Ovary (tissue), 7 donors: ENCODE measurements at regions not wholly inside any gene's neighbourhood (a gene's known extent, or its start where the extent isn't known, plus 50 kb on each side); places are given as distances from the start of the nearest gene placed in this dataset.

Experiments
- DNase-seq, 5 donors: peaks; one replicate each; pipeline ENCODE4 v3.0.0-alpha.2; 2019 to 2020
- H3K27ac ChIP-seq, 2 donors: fragments of 200-600 bp; one replicate each; pipeline versions ENCODE4 v1.5.1 to v1.8.0; 2019 to 2022
- H3K27me3 ChIP-seq: fragments of 200-600 bp; one replicate; pipeline ENCODE4 v1.8.0; 2022
- H3K36me3 ChIP-seq: fragments of 200-600 bp; sonication (generic); one replicate; pipeline ENCODE4 v1.5.1; 2019
- H3K4me1 ChIP-seq: one replicate; pipeline ENCODE4 v1.8.1; 2013; ENCODE audit warnings: mild to moderate bottlenecking, moderate library complexity; ENCODE audit not compliant: insufficient read depth
- H3K4me3 ChIP-seq: fragments of 200-600 bp; sonication (generic); one replicate; pipeline ENCODE4 v1.5.1; 2017
- H3K9me3 ChIP-seq, 2 donors: fragments of 200-600 bp in 1 of 2; sonication (generic) in 1 of 2; one replicate each; pipeline versions ENCODE4 v1.5.1 to v1.8.1; 2013 to 2019; ENCODE audit warnings: mild to moderate bottlenecking in 1 of 2, moderate library complexity in 1 of 2
- EP300 ChIP-seq: sonication (generic); formaldehyde crosslinking; IDR thresholded peaks from one replicate; pipeline ENCODE4 v1.6.1; 2017; ENCODE audit warnings: antibody characterized with exemption
- POLR2A ChIP-seq: fragments of 450-650 bp; IDR thresholded peaks from one replicate; pipeline ENCODE4 v1.6.1; 2017; ENCODE audit warnings: antibody characterized with exemption, mild to moderate bottlenecking, moderate library complexity
- WGBS, 3 donors: extraction: QIAGEN DNeasy Blood & Tissue Kit in 1 of 3; methylation state at CpG; one replicate each; pipeline versions ENCODE4 v1.1.5 to v1.1.7; 2013 to 2017; 5-methylcytosine and 5-hydroxymethylcytosine counted together
- intact Hi-C, 4 donors: fragments of 100-400 bp; cut with DNase I; formaldehyde crosslinking; loops; one replicate each; pipeline versions ENCODE4 v1.11.0 to v1.15.1; 2022 to 2023
- TF ChIP-seq, protein P1 (sequence below), 3 donors: fragments of 450-650 bp in 2 of 3; fragments of 200-600 bp in 1 of 3; IDR thresholded peaks; one replicate each; pipeline versions ENCODE4 v1.5.1 to v1.8.0; 2016 to 2022; ENCODE audit warnings: antibody characterized with exemption in 3 of 3, mild to moderate bottlenecking in 1 of 3
- donor health status: DM: no; HTN: no; CAD: no; lungs with moderate emphysema.
- donor health status: DM: no; HTN: no; CAD: no.
- donor health status: Bipolar disorder and iron deficiency.
- donor health status: DM: no; HTN: no; CAD: no.
- donor health status: DM: yes; HTN: yes; CAD: no.

DNA sequence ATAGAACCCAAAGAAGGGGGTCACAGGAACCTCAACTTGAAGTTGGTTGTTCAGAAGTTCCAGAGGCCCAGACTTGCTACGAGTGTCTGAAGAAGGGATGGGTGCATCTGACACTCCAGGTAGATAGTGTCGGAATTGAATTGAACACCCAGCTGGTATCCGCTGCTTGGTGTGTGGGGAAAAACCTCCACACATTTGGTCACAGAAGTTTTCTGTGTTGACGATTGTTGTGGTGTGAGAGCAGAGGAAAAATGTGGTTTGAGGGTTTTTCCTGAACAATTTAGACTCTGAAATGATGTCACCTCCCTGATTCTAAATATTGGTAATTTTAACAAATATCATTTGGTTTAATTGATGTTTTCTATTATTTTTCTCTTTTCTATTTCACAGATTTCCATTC is 218.8 kb upstream of the CTNNB1 start:
- H3K4me3 ChIP-seq = no peak overlapping the region
- no peak overlapping the region for H3K27ac ChIP-seq
- WGBS, 3 donors = 86 to 90% (median 88%) methylated on average over 4 of the region's 4 CpGs
- TF ChIP-seq EP300 = no peak
- TF ChIP-seq, protein P1, sequence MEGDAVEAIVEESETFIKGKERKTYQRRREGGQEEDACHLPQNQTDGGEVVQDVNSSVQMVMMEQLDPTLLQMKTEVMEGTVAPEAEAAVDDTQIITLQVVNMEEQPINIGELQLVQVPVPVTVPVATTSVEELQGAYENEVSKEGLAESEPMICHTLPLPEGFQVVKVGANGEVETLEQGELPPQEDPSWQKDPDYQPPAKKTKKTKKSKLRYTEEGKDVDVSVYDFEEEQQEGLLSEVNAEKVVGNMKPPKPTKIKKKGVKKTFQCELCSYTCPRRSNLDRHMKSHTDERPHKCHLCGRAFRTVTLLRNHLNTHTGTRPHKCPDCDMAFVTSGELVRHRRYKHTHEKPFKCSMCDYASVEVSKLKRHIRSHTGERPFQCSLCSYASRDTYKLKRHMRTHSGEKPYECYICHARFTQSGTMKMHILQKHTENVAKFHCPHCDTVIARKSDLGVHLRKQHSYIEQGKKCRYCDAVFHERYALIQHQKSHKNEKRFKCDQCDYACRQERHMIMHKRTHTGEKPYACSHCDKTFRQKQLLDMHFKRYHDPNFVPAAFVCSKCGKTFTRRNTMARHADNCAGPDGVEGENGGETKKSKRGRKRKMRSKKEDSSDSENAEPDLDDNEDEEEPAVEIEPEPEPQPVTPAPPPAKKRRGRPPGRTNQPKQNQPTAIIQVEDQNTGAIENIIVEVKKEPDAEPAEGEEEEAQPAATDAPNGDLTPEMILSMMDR (IDR thresholded peaks at IDR 0.05) = no peak
- TF ChIP-seq POLR2A = no peak
- no peak for DNase-seq
- intact Hi-C loops = no loop called here
- H3K36me3 ChIP-seq = no peaks in the 10 kb centered on the region
- H3K9me3 ChIP-seq = no peaks in the 10 kb centered on the region
- no peaks in the 10 kb centered on the region for H3K27me3 ChIP-seq
- H3K4me1 ChIP-seq = no peaks in the 10 kb centered on the region

DNA sequence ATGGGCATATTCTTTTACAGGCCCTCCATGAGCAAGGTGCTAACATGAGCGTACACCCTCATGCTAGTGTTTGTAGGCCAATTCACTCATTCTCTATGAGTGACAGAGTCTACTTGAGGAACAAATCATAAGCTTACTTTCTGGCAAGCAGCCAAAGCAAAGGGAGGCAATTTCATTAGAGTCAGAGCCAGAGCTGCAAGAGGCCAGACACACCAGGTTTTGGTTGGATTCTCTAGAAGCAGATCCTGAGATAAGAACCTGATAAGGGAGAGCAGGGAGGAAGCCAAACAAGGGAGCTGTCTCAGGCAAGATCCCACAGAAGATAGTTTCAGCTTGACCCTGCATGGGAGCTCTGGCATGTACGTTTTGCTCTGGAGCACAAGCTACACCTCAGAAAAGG is 214.1 kb upstream of the CTNNB1 start:
- H3K36me3 ChIP-seq = no peaks in the 10 kb centered on the region
- intact Hi-C loops = no loop called here
- H3K27ac ChIP-seq = no peak overlapping the region
- TF ChIP-seq EP300 (no peak), POLR2A (no peak)
- TF ChIP-seq, protein P1 (IDR thresholded peaks at IDR 0.05) = no peak
- no peaks in the 10 kb centered on the region for H3K27me3 ChIP-seq
- H3K4me1 ChIP-seq = no peaks in the 10 kb centered on the region
- 83 to 89% (median 86%) methylated on average over 2 of the region's 2 CpGs for WGBS, 3 donors
- H3K9me3 ChIP-seq = no peaks in the 10 kb centered on the region
- no peak for DNase-seq
- H3K4me3 ChIP-seq = no peak overlapping the region

DNA sequence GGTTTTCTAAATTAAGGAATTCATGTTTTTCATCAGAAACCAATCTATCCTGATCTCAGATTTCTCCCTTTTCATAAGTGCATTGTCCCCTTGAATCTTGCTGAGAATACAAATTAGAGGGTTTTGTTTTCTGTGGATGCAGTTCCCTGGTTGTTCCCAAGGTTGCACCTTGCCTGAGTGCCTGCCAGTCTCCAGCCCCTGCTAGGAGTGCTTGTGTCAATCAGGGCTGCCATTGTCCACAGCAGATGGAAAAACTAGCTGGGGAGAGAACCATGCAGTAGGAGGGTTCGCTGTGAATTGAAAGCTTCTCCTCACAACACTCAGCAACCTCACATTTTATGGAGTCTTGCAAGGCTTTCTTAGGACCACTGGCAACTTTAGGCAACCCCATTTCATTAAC is 210.8 kb upstream of the CTNNB1 start:
- no peaks in the 10 kb centered on the region for H3K4me1 ChIP-seq
- no peak overlapping the region for H3K4me3 ChIP-seq
- WGBS, 3 donors = 83 to 100% (median 96%) methylated on average over 1 of the region's 1 CpG
- DNase-seq = no peak
- intact Hi-C loops = no loop called here
- no peak overlapping the region for H3K27ac ChIP-seq
- no peaks in the 10 kb centered on the region for H3K27me3 ChIP-seq
- TF ChIP-seq, protein P1 (IDR thresholded peaks at IDR 0.05) = no peak
- no peak for TF ChIP-seq EP300
- TF ChIP-seq POLR2A = no peak
- H3K9me3 ChIP-seq = no peaks in the 10 kb centered on the region
- no peaks in the 10 kb centered on the region for H3K36me3 ChIP-seq

DNA sequence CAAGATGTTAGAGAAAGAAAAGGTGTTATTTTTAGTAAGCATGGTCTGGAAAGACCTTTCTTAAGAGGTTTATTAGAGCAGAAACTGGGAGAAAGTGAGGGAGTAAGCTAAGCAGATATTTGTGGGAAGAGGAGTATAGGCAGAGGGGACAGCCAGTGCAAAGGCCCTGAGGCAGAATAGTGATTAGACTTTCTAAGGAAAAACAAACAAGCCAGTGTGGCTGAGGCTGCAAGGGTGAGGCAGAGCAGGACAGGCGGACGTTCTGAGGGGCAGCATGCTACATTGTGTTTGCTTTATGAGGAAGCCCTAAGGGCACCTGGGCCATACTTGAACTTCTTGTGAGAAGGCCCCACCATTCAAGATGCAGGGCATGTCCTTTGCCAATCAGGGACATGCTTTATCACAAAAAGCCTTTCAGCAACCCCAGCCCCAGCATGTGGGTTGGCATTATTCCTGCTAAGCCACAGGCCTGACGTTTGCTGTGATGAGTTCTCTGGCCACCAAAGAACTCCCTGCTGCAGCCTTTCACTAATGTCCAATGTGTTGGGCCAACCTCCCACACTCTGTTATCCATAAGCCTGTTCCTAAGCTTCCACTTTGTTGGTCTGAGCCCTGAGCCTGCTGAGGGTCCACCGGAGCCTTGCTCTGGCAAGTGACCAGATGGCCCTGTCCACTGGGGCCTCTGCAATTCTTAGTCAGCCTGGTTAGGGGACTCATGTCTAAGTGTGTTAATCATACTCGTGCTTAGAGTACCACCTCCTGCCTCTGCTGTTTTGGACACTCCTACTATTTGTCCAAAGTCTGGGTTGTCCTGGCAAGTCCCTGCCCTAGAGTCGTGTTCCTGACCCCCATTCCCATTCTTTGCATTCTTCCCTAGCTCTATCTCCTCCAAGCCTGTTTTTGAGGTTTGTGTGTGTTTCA is 209.9 kb upstream of the CTNNB1 start:
- H3K4me3 ChIP-seq = no peak overlapping the region
- H3K27me3 ChIP-seq = no peaks in the 10 kb centered on the region
- 50 to 62% (median 60%) methylated on average over 6 of the region's 6 CpGs for WGBS, 3 donors
- no peak for DNase-seq
- no peaks in the 10 kb centered on the region for H3K36me3 ChIP-seq
- TF ChIP-seq EP300 (no peak), POLR2A (no peak)
- TF ChIP-seq, protein P1 (IDR thresholded peaks at IDR 0.05) = no peak
- intact Hi-C loops = no loop called here
- H3K4me1 ChIP-seq = no peaks in the 10 kb centered on the region
- no peak overlapping the region for H3K27ac ChIP-seq
- H3K9me3 ChIP-seq = no peaks in the 10 kb centered on the region
